ENCODE measurements at regions not wholly inside any gene's neighbourhood (a gene's known extent, or its start where the extent isn't known, plus 50 kb on each side); places are given as distances from the start of the nearest gene placed in this dataset.

DNA sequence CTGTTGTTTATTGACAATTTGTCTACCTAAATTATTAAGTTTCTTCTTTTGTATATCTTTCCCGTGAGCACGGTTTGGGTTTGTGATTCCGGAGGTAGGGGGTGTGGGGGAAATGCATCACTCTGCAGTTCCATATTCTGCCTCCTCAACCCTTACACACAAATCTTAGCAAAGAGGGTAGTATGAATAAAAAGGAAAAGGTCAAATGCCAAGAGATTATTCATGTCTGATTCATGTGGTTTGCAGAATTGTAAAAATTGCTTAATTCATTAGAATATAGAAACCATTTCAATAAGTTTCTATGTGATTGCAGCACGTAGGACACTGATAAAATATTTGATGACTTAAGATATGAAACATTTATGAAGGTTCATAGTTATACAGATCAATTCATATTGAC lies 601.9 kb downstream of the SEMA5A start:
- no peaks in the 10 kb centered on the region for H3K36me3 ChIP-seq (replicated peaks in 1 of 2; ENCODE audit: control insufficient read depth in 1 of 2, insufficient read depth in 2 of 2, low read length in 1 of 2)
- TF ChIP-seq MEF2A (IDR thresholded peaks at IDR 0.05; ENCODE audit: borderline replicate concordance, low read depth) (no peak), POLR2AphosphoS5 (IDR thresholded peaks at IDR 0.05; ENCODE audit: low read depth, low read length) (no peak), FOXM1 (IDR thresholded peaks at IDR 0.05; ENCODE audit: low read depth) (no peak), GABPA (IDR thresholded peaks at IDR 0.05; ENCODE audit: low read depth) (no peak), FOSL2 (IDR thresholded peaks at IDR 0.05; ENCODE audit: borderline replicate concordance, low read depth) (no peak)
- H3K9me3 ChIP-seq = no peaks in the 10 kb centered on the region
- no peak overlapping the region for H3K9ac ChIP-seq
- no peaks in the 10 kb centered on the region for H3K79me2 ChIP-seq (ENCODE audit: insufficient read depth)
- H3K27me3 ChIP-seq (ENCODE audit: insufficient read depth) = no peaks in the 10 kb centered on the region
- H2AFZ ChIP-seq (ENCODE audit: low read depth) = no peak overlapping the region
- no peaks in the 10 kb centered on the region for H3F3A ChIP-seq (replicated peaks; ENCODE audit: insufficient read depth)
- no peak overlapping the region for H3K27ac ChIP-seq (ENCODE audit: low read depth in 2 of 2, low read length in 1 of 2)
- H3K4me1 ChIP-seq (ENCODE audit: control insufficient read depth in 1 of 2, insufficient read depth in 2 of 2, low read depth in 1 of 2, low read length in 1 of 2) = no peaks in the 10 kb centered on the region
- WGBS (ENCODE audit: low lambda C conversion rate) = 59% methylated on average over 4 of the region's 4 CpGs
- H3K4me2 ChIP-seq = no peak overlapping the region
- POLR2A ChIA-PET = no interaction called here
- no peaks in the 10 kb centered on the region for H4K20me1 ChIP-seq (ENCODE audit: insufficient read depth)
- DNase-seq = no peak
- H3K9me2 ChIP-seq = no peaks in the 10 kb centered on the region
- CTCF ChIA-PET = no interaction called here
- H3K4me3 ChIP-seq (ENCODE audit: low read depth in 2 of 2, low read length in 1 of 2) = no peak overlapping the region

- H3K79me2 ChIP-seq (ENCODE audit: insufficient read depth) = no peaks in the 10 kb centered on the region
- no peaks in the 10 kb centered on the region for H3F3A ChIP-seq (replicated peaks; ENCODE audit: insufficient read depth)
- CTCF ChIA-PET = interaction anchor here (1.9 kb wide), 1 partner anchor 38 kb away, joined by 6 read pairs; no protein-coding TSS in a partner anchor
- TF ChIP-seq RAD21 (IDR thresholded peaks at IDR 0.05; ENCODE audit: low read length) (no peak), TCF12 (IDR thresholded peaks at IDR 0.05) (no peak), GATA2 (CRISPR knock-in tag; IDR thresholded peaks at IDR 0.05) (no peak), MEF2A (IDR thresholded peaks at IDR 0.05; ENCODE audit: borderline replicate concordance, low read depth) (no peak), FOXJ3 (CRISPR knock-in tag; IDR thresholded peaks at IDR 0.05) (no peak)
- TF ChIP-seq, protein P1, sequence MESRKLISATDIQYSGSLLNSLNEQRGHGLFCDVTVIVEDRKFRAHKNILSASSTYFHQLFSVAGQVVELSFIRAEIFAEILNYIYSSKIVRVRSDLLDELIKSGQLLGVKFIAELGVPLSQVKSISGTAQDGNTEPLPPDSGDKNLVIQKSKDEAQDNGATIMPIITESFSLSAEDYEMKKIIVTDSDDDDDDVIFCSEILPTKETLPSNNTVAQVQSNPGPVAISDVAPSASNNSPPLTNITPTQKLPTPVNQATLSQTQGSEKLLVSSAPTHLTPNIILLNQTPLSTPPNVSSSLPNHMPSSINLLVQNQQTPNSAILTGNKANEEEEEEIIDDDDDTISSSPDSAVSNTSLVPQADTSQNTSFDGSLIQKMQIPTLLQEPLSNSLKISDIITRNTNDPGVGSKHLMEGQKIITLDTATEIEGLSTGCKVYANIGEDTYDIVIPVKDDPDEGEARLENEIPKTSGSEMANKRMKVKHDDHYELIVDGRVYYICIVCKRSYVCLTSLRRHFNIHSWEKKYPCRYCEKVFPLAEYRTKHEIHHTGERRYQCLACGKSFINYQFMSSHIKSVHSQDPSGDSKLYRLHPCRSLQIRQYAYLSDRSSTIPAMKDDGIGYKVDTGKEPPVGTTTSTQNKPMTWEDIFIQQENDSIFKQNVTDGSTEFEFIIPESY (IDR thresholded peaks at IDR 0.05; ENCODE audit: borderline replicate concordance, low read depth) = no peak
- H3K27ac ChIP-seq (ENCODE audit: low read depth in 2 of 2, low read length in 1 of 2) = no peak overlapping the region
- H3K9me3 ChIP-seq = no peaks in the 10 kb centered on the region
- no peaks in the 10 kb centered on the region for H3K27me3 ChIP-seq (ENCODE audit: insufficient read depth)
- no peaks in the 10 kb centered on the region for H4K20me1 ChIP-seq (ENCODE audit: insufficient read depth)
- 29% methylated on average over 2 of the region's 2 CpGs for WGBS (ENCODE audit: low lambda C conversion rate)
- H3K9me2 ChIP-seq = no peaks in the 10 kb centered on the region
- no peak overlapping the region for H3K9ac ChIP-seq
- no peaks in the 10 kb centered on the region for H3K36me3 ChIP-seq (replicated peaks in 1 of 2; ENCODE audit: control insufficient read depth in 1 of 2, insufficient read depth in 2 of 2, low read length in 1 of 2)
- no peak overlapping the region for H3K4me3 ChIP-seq (ENCODE audit: low read depth in 2 of 2, low read length in 1 of 2)
- H3K4me2 ChIP-seq = no peak overlapping the region
- H3K4me1 ChIP-seq (ENCODE audit: control insufficient read depth in 1 of 2, insufficient read depth in 2 of 2, low read depth in 1 of 2, low read length in 1 of 2) = no peaks in the 10 kb centered on the region
- H2AFZ ChIP-seq (ENCODE audit: low read depth) = no peak overlapping the region
- POLR2A ChIA-PET = no interaction called here
- no peak for DNase-seq
Observed at GRCh38 chr5:8945972-8946371, 599.9 kb downstream of the SEMA5A start.

DNA sequence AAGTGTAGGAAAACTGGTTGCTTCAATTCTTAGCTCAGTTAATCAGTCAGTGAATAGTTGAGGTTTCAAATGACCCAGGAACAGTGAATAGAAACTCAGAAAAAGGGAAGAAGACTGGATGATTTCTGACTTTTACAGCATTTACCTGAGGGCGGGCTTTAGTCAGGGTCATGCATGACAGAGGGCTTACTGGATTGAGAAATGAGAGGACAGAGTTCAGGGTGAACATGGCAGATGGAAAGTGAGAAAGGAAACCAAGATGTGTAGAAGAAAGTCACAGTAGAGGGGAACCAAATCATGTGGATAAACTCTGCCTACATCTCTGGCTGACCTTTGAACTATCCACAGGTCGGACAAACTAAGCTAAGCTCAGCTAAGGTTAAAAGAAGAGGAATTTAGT lies 596.0 kb downstream of the SEMA5A start:
- Histone ChIP-seq H3K4me3 (ENCODE audit: low read depth in 2 of 2, low read length in 1 of 2) (no peak overlapping the region), H3K4me2 (no peak overlapping the region), H3K4me1 (ENCODE audit: control insufficient read depth in 1 of 2, insufficient read depth in 2 of 2, low read depth in 1 of 2, low read length in 1 of 2) (no peaks in the 10 kb centered on the region), H2AFZ (ENCODE audit: low read depth) (no peak overlapping the region), H3K9ac (no peak overlapping the region), H3K9me3 (no peaks in the 10 kb centered on the region), H3K9me2 (no peaks in the 10 kb centered on the region), H3K36me3 (replicated peaks in 1 of 2; ENCODE audit: control insufficient read depth in 1 of 2, insufficient read depth in 2 of 2, low read length in 1 of 2) (no peaks in the 10 kb centered on the region), H3K79me2 (ENCODE audit: insufficient read depth) (no peaks in the 10 kb centered on the region), H3K27ac (ENCODE audit: low read depth in 2 of 2, low read length in 1 of 2) (no peak overlapping the region), H4K20me1 (ENCODE audit: insufficient read depth) (no peaks in the 10 kb centered on the region), H3F3A (replicated peaks; ENCODE audit: insufficient read depth) (no peaks in the 10 kb centered on the region), H3K27me3 (ENCODE audit: insufficient read depth) (no peaks in the 10 kb centered on the region)
- no peak for DNase-seq
- WGBS (ENCODE audit: low lambda C conversion rate) = 33% methylated on average over 2 of the region's 2 CpGs
- TF ChIP-seq JUND (IDR thresholded peaks at IDR 0.05) = no peak
- no peak for TF ChIP-seq NRF1 (IDR thresholded peaks at IDR 0.05; ENCODE audit: low read depth, low read length)
- TF ChIP-seq, protein P2, sequence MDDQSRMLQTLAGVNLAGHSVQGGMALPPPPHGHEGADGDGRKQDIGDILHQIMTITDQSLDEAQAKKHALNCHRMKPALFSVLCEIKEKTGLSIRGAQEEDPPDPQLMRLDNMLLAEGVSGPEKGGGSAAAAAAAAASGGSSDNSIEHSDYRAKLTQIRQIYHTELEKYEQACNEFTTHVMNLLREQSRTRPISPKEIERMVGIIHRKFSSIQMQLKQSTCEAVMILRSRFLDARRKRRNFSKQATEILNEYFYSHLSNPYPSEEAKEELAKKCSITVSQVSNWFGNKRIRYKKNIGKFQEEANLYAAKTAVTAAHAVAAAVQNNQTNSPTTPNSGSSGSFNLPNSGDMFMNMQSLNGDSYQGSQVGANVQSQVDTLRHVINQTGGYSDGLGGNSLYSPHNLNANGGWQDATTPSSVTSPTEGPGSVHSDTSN (IDR thresholded peaks at IDR 0.05) = no peak
- TF ChIP-seq, protein P1 (IDR thresholded peaks at IDR 0.05; ENCODE audit: borderline replicate concordance, low read depth) = no peak
- no peak for TF ChIP-seq FOXJ3 (CRISPR knock-in tag; IDR thresholded peaks at IDR 0.05)
- TF ChIP-seq RXRA (IDR thresholded peaks at IDR 0.05; ENCODE audit: borderline replicate concordance, low read depth) = no peak
- no peak for TF ChIP-seq MXI1 (IDR thresholded peaks at IDR 0.05; ENCODE audit: low read depth, low read length)
- TF ChIP-seq YY1 (IDR thresholded peaks at IDR 0.05; ENCODE audit: low read depth) = no peak
- no peak for TF ChIP-seq ELF1 (IDR thresholded peaks at IDR 0.05)
- no peak for TF ChIP-seq POLR2AphosphoS5 (IDR thresholded peaks at IDR 0.05; ENCODE audit: low read depth, low read length)
- no peak for TF ChIP-seq CHD2 (IDR thresholded peaks at IDR 0.05; ENCODE audit: low read length, partially characterized antibody)
- CTCF ChIA-PET = interaction anchor here (0.6 kb wide), 1 partner anchor 42 kb away, joined by 3 read pairs; no protein-coding TSS in a partner anchor
- POLR2A ChIA-PET = no interaction called here

All from SK-N-SH (cell line).